HG03565 (cell line): ENCODE measurements at regions not wholly inside any gene's neighbourhood (a gene's known extent, or its start where the extent isn't known, plus 50 kb on each side); places are given as distances from the start of the nearest gene placed in this dataset.
"Not testable (repeated sequence)": the region's sequence is repeated elsewhere in the genome, so short reads cannot be mapped to it uniquely, and the experiment has no call there.

ENCODE experiments used
- ATAC-seq: cut with Tn5 transposase; IDR thresholded peaks from one replicate; pipeline ENCODE4 v1.9.1; 2021; ENCODE audit warnings: mild to moderate bottlenecking, moderate library complexity; ENCODE audit not compliant: unreplicated experiment

DNA sequence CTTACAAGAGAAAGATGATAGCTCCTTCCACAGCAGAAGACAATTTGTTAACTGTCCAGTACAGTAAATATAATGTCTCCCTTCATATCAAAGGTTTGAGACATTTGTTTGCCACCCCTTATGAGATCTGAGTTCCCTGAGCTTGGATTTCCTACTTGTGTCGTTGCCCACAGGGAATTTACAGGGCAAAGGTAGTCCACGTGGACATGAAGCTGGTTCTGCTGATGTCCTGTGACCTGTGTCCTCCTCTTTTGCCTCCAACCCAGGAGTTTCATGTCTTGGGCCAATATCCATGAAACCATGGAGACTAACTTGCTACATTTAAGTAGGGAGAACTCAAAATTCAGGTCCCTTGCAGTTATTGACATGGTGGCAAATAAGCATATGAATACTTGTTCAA, 172.2 kb upstream of the KCTD7 start:
- ATAC-seq: not testable (repeated sequence)

DNA sequence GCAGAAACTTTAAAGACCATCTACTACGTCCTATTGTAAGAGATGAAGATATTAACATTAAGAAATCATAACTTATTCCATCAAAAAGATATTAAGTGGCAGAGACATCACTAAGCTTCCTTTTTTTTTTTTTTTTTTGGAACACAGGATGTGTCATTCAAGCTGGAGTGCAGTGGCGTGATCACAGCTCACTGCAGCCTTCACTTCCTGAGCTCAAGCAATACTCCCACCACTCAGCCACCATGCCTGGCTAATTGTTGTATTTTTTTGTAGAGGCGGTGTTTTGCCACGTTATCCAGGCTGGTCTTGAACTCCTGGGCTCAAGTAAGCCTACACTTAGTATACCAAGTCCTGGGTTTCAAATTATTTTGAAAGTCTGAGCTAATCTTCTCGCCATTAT, 169.7 kb upstream of the KCTD7 start:
- ATAC-seq: not testable (repeated sequence)

DNA sequence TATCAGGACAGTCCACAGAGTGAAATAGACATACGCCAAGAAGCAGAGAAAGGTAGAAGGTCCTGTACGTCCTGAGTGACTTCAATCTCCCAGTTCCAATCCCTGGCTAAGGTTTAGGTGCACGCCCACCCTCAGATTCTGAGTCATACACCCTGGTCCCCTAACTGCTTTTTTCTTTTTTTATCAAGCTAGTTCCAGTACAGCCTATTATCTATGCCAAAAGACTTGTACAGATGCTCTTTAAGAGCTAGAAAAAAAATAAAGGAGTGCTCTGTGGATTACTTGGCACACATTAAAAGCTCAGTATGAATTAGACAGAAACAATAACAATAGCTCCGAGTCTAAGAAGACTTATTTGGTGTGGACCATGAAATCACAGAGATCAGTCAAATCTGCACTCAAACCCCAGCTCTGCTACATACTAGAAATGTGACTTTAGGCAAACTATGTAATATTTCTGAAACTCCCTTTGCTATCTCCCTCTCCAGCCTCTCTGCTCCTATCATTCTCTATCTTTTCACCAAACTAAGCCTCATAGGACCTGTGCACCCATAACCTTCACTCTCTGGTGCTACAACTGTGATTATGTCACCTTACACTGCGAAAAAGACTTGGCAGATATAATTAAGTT, 168.8 kb upstream of the KCTD7 start:
- not testable (repeated sequence) for ATAC-seq

- ATAC-seq: no peak
These were observed 167.7 kb upstream of the KCTD7 start for GRCh38 chr7:66460921-66461361.

DNA sequence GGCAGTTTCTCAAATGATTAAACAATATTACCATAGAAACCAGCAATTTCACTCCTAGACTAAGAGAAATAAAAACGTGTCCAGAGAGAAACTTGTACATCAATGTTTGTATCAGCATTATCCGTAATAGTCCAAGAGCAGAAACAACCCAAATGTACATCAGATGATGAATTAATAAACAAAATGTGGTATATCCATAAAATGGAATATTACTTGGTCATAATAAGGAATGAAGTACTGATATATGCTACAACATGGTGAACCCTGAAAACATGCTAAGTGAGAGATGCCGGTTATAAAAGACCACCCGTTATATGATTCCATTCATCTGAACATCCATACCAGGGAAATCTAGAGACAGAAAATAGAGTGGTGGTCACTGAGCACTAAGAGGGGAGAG, 167.3 kb upstream of the KCTD7 start:
- ATAC-seq: not testable (repeated sequence)

DNA sequence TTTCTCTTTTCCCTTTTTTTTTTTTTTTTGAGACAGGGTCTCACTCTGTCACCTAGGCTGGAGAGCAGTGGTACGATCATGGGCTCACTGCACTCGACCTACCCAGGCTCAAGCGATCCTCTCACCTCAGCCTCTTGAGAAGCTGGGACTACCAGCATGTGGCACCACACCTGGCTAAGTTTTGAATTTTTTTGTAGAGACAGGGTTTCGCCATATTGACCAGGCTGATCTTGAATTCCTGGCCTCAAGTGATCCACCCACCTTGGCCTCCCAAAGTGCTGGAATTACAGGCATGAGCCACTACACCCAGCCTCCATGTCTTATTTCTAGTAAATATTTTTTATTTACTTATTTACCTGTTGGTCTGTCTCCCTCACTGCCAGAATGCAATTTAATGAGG, 165.8 kb upstream of the KCTD7 start:
- ATAC-seq: not testable (repeated sequence)

DNA sequence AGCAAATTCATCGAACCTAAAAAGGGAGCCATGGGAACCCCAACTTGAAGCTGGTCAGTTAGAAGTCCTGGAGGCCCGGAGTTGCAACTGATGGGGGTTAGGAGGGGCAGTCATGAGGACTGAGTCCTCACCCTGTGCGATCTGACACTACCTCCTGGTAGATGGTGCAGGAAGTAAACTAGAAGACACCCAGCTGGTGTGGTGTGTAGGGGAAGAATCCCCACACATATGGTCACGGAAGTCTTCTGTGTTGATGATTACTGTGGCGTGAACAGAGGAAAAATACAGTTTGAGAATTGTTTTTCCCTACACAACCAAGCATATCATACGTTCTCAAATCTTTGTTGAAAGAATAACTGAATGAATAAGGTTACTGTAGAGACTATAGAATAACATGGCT, 164.6 kb upstream of the KCTD7 start:
- no peak for ATAC-seq

DNA sequence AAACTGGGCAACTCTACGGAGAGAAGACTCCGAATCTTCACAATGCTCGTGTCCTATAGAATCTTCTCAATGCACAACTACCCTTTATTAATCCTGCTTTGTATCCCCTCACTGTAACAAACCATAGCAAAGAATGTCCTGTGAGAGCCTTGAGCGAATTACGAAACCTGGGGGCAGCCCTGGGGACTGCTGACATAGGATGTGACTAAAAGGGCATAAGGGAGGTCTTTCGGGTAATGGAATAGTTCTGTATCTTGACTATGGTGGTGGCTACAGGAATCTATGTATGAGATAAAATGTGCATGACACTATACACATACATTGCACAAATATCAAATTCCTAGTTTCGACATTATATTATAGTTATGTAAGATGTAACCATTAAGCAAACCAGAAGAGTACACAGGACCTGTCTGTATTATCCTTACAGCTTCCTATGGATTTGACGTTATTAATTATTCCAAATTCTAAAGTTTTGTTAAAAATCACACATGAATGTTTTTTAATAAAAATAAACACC, 162.5 kb upstream of the KCTD7 start:
- no peak for ATAC-seq

DNA sequence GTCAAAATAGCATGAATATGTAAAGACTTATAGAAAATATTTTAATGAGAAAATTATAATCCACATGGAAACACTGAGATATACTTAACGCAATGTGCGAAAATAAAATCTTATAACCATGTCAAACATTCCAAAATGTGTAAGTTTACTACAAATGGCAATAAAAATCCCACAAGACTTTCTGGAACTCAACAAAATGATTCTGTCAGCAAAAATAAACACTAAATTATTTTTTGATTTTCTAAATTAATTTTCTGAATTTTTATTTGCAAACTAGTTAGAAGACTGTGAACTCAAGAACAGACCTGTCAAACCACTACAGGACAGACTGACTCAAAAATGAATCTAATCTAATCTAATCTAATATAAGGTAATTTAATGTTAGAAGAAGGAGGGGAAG, 160.8 kb upstream of the KCTD7 start:
- no peak for ATAC-seq

DNA sequence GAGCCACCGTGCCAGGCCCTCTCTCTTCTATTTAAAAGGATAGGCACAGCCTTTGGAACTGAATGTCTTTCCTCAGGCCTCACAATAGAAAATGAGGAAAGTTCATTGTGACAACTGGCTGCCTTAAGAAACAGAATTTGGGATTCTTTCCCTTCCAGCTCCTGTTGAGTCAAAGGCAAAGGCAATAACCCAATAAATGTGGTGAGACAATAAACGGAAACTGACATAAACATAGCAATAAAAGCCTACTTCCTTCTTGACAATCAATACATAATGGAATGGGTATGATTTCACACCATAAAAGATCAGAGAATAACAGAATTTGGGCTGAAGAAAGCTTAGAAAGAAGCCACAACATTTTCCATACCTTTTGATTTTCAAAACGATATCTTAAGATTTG, 155.6 kb upstream of the KCTD7 start:
- ATAC-seq: not testable (repeated sequence)

GRCh38 chr7:66474441-66474840, 154.2 kb upstream of the KCTD7 start:
- ATAC-seq: no peak

DNA sequence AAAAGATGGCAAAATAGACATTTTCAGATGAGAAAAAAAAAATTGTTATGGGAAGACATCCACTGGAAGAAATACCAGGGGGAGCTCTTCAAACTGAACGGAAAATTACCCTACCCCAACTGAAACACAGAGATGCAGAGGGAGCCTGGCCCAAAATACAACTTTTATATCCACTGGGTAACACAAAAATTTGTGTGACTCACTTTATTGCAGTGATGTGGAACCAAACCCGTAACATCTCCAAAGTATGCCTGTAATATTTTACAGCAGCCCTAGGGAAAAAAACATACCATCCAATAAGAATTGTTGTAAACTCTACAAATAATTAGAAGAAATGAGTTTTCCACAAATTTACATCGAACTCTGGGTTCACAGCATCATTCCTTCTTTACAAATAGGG, 152.6 kb upstream of the KCTD7 start:
- not testable (repeated sequence) for ATAC-seq

GRCh38 chr7:66477822-66478397, 150.8 kb upstream of the KCTD7 start:
- not testable (repeated sequence) for ATAC-seq

DNA sequence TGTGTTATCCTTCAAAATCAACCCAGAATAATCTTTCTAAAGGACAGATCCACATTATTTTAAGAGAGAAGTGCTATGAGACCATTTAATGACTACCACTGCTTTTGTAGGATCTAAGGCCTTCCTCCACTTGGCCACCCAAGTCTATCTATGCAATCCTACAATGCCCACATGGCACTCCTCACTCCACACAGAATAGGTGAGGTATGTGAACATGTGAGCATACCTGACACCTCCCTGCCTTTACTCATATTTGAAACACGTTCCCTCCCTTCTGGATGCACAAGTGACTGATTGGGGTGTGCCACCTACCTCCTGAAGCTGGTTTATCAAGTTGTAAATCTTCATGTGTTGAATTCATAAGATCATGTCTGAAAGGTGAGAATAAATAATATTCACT, 147.5 kb upstream of the KCTD7 start:
- ATAC-seq: not testable (repeated sequence)

DNA sequence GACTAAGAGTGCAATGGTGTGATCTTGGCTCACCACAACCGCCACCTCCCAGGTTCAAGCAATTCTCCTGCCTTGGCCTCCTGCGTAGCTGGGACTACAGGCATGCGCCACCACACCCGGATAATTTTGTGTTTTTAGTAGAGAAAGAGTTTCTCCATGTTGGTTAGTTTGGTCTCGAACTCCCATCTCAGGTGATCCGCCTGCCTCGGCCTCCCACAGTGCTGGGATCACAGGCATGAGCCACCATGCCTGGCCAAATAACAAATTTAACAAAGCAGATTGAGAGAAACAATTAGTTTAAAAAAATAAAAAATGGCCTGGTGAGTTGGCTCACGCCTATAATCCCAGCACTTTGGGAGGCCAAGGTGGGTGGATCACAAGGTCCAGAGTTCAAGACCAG, 139.6 kb upstream of the KCTD7 start:
- not testable (repeated sequence) for ATAC-seq

DNA sequence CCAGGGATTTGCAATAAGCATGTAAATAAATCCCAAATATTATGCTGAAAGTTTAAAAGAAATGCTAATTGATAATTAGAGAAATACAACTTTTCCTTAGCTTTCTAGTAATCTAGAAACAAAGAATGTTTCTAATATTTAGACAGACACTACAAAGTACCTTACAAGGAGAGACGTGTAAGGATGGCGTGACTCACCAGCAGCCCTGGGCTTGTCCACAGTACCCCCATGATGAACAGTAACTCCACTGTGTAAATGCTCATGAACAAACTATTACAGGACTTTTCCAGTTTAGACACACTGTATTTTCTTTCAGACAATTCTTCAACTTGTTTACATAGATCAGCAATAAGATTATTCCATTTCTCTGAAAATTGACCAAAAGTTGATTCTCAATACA, 138.9 kb upstream of the KCTD7 start:
- not testable (repeated sequence) for ATAC-seq

GRCh38 chr7:66490979-66491378, 137.7 kb upstream of the KCTD7 start:
- ATAC-seq: not testable (repeated sequence)

DNA sequence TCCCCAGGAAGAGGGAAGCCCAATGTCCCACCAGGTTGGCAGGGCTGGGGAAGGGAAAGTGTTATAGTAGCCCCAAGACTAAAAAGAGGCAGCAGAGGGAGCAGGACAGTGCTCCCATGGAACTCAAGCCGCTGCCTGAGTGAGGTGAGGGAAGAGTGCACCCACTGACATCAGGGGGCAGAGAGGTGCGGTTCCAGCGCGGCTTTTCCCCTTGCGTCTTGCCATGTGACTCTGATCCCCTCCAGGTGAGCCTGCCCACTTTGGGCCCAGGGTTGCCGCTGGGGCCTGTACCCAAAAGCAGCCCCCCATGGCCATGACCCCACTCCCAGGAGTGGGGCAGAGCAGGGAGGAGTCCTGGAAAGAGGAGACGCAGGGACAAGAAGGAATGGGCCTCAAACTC, 136.3 kb upstream of the KCTD7 start:
- not testable (repeated sequence) for ATAC-seq

DNA sequence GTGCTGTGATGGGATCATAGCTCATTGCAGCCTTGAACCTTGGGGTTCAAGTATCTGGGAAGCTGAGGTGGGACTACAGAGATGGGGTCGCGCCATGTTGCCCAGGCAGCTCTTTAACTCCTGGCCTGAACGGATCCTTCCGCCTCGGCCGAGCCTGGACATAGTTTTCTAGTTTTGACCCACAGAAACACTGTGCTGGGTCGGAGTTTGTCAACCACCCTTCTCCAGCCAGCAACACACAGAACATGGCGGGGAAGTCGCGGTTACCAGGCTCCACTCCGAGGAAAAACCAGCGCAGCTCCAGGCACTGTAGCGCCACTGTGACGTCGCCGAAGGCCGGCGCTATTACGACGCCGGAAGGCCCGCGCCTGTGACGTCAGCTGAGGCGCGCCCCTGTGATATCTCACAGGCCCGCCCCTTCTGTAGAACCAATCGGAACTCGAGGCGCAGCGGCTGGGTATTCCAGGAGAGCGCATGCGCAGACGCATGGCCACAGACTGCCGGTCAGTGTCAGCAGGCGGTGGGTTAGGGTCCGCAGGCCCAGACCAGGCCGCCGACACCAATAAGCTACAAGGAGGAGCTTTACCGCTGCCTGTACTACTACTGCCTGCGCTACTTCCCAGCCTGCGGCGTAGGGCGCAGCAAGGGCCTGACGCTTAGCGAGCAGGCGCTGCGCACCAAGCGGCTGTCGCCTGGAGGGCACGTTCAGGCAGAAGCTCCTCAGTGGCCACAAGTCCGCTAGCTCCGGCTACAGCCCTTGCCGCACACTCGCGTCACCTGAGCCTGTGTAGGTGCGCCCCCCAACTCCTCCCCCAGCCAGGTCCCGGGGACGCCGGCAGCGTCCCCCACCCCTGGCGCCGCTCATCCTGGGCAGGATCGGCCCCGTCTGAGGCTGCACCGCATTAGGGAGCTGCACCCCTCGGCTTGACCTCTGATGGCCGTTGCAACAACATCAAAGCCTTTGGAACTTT, 135.2 kb upstream of the KCTD7 start:
- peak; percentile 93 for ATAC-seq

DNA sequence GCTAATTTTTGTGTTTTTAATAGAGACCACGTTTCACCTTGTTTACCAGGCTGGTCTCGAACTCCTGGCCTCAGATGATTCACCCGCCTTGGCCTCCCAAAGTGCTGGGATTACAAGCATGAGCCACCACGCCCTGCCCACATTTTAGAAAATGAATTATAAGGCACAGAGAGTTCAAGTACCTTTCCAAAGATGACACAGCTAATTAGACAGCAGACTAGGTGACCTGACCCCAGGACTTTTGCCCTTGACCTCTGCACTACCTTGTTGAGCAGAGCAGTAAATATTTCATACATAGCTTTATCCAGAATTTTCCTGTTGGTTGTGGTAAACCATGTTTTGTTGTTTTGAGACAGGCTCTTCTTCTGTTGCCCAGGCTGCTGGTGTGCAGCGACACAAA, 131.3 kb upstream of the KCTD7 start:
- ATAC-seq: no peak

DNA sequence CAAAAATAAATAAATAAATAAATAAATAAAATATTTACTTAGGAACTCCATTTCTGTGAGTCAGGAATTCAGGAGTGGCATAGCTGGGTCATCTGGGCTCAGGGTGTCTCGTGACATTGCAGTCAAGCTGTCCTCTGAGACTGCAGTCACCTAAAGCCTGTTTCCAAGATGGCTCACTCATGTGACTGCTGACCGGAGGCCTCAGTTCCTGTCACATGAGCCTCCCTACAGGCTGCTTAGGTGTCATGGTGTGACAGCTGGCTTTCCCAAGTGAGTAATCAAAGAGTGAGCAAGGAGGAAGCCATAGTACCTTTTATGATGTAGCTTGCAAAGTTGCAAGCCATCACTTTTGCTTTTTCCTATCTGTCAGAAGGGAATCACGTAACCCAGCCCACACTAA, 128.6 kb upstream of the KCTD7 start:
- ATAC-seq: no peak
